GM12872 (cell line): ENCODE measurements at regions not wholly inside any gene's neighbourhood (a gene's known extent, or its start where the extent isn't known, plus 50 kb on each side); places are given as distances from the start of the nearest gene placed in this dataset.

Experiments used
- TF ChIP-seq, protein P1 (sequence below): IDR thresholded peaks from 3 replicates; pipeline ENCODE4 v1.5.1; 2011; ENCODE audit warnings: low read depth, mild to moderate bottlenecking, low read length, moderate library complexity; ENCODE audit not compliant: insufficient read depth

DNA sequence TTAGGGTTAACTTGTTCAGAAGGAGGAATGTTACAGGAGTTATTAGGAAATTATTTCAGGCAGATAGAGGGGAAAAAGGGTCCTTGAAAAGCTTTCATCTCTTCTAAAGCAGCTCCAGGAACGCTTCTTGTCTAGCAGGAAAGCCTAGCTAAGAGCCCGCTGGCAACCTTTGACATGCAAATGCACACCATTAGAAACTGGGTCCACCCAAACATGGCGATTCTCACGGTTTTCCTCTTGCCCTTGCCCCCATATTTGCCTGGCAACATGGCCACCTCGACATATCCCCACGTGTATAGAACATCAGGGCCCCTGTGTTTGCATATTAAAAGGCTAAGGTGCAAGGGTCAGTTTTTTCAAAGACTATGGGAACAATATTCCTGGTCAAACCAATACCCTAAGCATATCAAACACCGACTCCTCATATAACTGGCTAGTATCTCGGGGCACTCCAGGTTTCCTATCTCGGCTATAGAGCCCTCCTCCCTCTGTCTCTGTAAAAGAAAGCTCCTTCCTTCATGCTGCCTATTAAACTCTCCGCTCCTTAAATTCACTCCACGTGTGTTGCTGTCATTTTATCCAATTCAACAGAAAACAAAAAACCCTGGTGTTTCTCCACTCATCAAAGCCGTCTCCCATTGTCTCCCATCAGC is 268.9 kb upstream of the HSFY2 start:
- TF ChIP-seq, protein P1, sequence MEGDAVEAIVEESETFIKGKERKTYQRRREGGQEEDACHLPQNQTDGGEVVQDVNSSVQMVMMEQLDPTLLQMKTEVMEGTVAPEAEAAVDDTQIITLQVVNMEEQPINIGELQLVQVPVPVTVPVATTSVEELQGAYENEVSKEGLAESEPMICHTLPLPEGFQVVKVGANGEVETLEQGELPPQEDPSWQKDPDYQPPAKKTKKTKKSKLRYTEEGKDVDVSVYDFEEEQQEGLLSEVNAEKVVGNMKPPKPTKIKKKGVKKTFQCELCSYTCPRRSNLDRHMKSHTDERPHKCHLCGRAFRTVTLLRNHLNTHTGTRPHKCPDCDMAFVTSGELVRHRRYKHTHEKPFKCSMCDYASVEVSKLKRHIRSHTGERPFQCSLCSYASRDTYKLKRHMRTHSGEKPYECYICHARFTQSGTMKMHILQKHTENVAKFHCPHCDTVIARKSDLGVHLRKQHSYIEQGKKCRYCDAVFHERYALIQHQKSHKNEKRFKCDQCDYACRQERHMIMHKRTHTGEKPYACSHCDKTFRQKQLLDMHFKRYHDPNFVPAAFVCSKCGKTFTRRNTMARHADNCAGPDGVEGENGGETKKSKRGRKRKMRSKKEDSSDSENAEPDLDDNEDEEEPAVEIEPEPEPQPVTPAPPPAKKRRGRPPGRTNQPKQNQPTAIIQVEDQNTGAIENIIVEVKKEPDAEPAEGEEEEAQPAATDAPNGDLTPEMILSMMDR: no peak

GRCh38 chrY:19026631-19027030 is 253.1 kb upstream of the HSFY2 start:
- TF ChIP-seq, protein P1: no peak

- TF ChIP-seq, protein P1: no peak
These were observed 250.4 kb upstream of the HSFY2 start for GRCh38 chrY:19023934-19024333.

DNA sequence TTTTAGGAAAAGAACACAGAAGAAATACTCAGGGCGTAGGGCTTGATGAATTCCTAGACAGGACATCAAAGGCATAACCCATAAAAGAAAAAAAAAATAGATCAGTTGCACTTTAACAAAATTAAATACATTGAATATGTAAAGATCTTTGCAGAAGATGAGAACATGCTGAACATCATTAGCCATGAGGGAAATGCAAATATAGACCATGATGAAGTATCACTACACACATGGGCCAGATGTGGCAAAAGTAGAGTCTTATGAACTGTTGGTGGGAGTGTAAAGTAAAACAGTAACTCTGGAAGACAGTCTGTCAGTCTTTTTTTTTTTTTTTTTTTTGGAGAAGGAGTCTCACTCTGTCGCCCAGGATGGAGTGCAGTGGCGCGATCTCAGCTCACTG is 246.7 kb upstream of the HSFY2 start:
- TF ChIP-seq, protein P1: no peak

- TF ChIP-seq, protein P1: no peak
These were observed 243.5 kb upstream of the HSFY2 start for GRCh38 chrY:19016990-19017389.

DNA sequence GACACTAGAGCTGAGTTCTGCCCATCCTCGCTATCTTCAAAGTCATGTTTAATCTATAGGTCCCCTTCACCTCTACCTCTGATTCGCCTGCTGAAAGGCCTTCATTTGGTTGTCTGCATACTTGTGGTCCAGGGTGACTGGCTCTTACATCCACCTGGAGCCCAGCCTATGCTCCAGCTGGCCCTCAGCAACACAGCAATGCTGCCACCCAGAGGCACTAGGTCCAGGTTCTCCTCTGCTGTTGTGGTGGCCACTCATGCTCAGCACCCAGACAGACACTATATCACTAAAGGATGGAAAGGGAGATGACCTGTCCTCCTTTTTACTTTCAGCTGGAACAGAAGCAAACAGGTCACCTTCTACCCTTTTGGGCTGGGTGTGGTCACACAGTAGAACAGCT is 242.3 kb upstream of the HSFY2 start:
- TF ChIP-seq, protein P1: 0 out of 3 replicates have a peak, but pooled peaks have one; percentile 23

GRCh38 chrY:19015213-19015612 is 241.7 kb upstream of the HSFY2 start:
- TF ChIP-seq, protein P1: no peak
